ENCODE measurements at regions not wholly inside any gene's neighbourhood (a gene's known extent, or its start where the extent isn't known, plus 50 kb on each side); places are given as distances from the start of the nearest gene placed in this dataset.

GRCh38 chr5:38018016-38018415, 178.2 kb upstream of the GDNF start:
- no peak for TF ChIP-seq CTCF (IDR thresholded peaks at IDR 0.05 in 2 of 3, conservative IDR thresholded peaks at IDR 0.05 in 1 of 3; ENCODE audit: borderline replicate concordance in 1 of 3, insufficient read depth in 1 of 3, low read depth in 2 of 3, low read length in 2 of 3)
- TF ChIP-seq ZNF274 (IDR thresholded peaks at IDR 0.05; ENCODE audit: low read depth, low read length) = no peak
- no peak for TF ChIP-seq ZFX (IDR thresholded peaks at IDR 0.05)
- no peak for TF ChIP-seq POLR2A (IDR thresholded peaks at IDR 0.05; ENCODE audit: borderline replicate concordance, extremely low read depth, insufficient read depth, insufficient read length)
- TF ChIP-seq EZH2 (IDR thresholded peaks at IDR 0.05) = no peak
- no peak for TF ChIP-seq MAX (IDR thresholded peaks at IDR 0.05)
